Breast epithelium (tissue), 4 donors: ENCODE measurements at regions not wholly inside any gene's neighbourhood (a gene's known extent, or its start where the extent isn't known, plus 50 kb on each side); places are given as distances from the start of the nearest gene placed in this dataset.

Source experiments
- DNase-seq, 2 donors: peaks; one replicate each; pipeline ENCODE4 v3.0.0-alpha.2; 2019; ENCODE audit warnings: low spot score in 2 of 2
- H3K27ac ChIP-seq, 2 donors: fragments of 200-600 bp; sonication (generic) in 1 of 2; one replicate each; pipeline ENCODE4 v1.5.1; 2016 to 2019; ENCODE audit warnings: mild to moderate bottlenecking in 1 of 2
- H3K27me3 ChIP-seq, 2 donors: fragments of 200-600 bp; sonication (generic) in 1 of 2; one replicate each; pipeline versions ENCODE4 v1.5.1 to v1.6.0; 2017 to 2019; ENCODE audit warnings: control low read depth in 1 of 2, mild to moderate bottlenecking in 1 of 2
- H3K36me3 ChIP-seq: fragments of 200-600 bp; one replicate; pipeline ENCODE4 v1.5.1; 2019
- H3K4me1 ChIP-seq, 2 donors: fragments of 200-600 bp; sonication (generic); one replicate each; pipeline ENCODE4 v1.5.1; 2016 to 2019; ENCODE audit warnings: control low read depth in 1 of 2
- H3K4me3 ChIP-seq, 3 donors: fragments of 200-600 bp; sonication (generic); 1 replicate in 2 of 3; 2 replicates in 1 of 3; pipeline ENCODE4 v1.5.1; 2016 to 2019; ENCODE audit warnings: mild to moderate bottlenecking in 3 of 3, moderate library complexity in 2 of 3
- H3K9me3 ChIP-seq, 2 donors: fragments of 200-600 bp; sonication (generic) in 1 of 2; one replicate each; pipeline ENCODE4 v1.5.1; 2016 to 2019; ENCODE audit warnings: control low read depth in 1 of 2
- POLR2A ChIP-seq: fragments of 450-650 bp; IDR thresholded peaks from one replicate; pipeline ENCODE4 v1.6.1; 2016; ENCODE audit warnings: antibody characterized with exemption, mild to moderate bottlenecking, moderate library complexity
- POLR2AphosphoS5 ChIP-seq, 3 donors: sonication (generic); formaldehyde crosslinking; IDR thresholded peaks; one replicate each; pipeline ENCODE4 v1.6.1; 2017; ENCODE audit warnings: antibody characterized with exemption in 3 of 3
- intact Hi-C: fragments of 100-400 bp; cut with DNase I; formaldehyde crosslinking; loops from one replicate; pipeline ENCODE4 v1.15.1; 2023; ENCODE audit warnings: low total_unique reads
- TF ChIP-seq, protein P1 (sequence below), 3 donors: fragments of 450-650 bp; IDR thresholded peaks; one replicate each; pipeline ENCODE4 v1.5.1; 2016 to 2017; ENCODE audit warnings: antibody characterized with exemption in 3 of 3, mild to moderate bottlenecking in 3 of 3, moderate library complexity in 3 of 3

DNA sequence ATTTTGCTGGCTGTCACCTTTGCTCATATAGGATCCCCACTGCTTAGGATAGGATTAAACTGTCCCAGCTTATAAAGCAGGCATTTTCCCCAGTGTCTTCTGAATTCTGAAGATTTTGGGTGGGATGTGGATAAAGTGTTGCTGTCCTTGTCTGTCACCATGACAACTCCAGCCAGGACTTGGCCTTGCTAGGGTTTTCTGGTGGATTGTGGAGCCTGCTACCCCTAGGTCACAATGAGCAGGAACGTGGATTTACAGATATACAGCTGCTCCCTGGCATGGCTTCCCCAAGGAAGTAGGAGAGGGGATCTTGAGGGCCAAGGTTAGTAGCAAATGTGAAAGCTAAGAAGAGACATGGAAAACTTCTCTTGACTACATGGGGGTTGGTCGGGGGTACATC, 220.7 kb downstream of the WDR11 start:
- H3K9me3 ChIP-seq, result no peaks in the 10 kb centered on the region
- H3K36me3 ChIP-seq, result no peaks in the 10 kb centered on the region
- TF ChIP-seq POLR2A (no peak), POLR2AphosphoS5 (IDR thresholded peaks at IDR 0.05) (no peak)
- TF ChIP-seq, protein P1, sequence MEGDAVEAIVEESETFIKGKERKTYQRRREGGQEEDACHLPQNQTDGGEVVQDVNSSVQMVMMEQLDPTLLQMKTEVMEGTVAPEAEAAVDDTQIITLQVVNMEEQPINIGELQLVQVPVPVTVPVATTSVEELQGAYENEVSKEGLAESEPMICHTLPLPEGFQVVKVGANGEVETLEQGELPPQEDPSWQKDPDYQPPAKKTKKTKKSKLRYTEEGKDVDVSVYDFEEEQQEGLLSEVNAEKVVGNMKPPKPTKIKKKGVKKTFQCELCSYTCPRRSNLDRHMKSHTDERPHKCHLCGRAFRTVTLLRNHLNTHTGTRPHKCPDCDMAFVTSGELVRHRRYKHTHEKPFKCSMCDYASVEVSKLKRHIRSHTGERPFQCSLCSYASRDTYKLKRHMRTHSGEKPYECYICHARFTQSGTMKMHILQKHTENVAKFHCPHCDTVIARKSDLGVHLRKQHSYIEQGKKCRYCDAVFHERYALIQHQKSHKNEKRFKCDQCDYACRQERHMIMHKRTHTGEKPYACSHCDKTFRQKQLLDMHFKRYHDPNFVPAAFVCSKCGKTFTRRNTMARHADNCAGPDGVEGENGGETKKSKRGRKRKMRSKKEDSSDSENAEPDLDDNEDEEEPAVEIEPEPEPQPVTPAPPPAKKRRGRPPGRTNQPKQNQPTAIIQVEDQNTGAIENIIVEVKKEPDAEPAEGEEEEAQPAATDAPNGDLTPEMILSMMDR (IDR thresholded peaks at IDR 0.05), result no peak
- no peaks in the 10 kb centered on the region for H3K4me1 ChIP-seq
- H3K27me3 ChIP-seq, result no peaks in the 10 kb centered on the region
- no peak overlapping the region for H3K27ac ChIP-seq
- H3K4me3 ChIP-seq, result no peak overlapping the region
- intact Hi-C loops, result no loop called here
- DNase-seq, result no peak

DNA sequence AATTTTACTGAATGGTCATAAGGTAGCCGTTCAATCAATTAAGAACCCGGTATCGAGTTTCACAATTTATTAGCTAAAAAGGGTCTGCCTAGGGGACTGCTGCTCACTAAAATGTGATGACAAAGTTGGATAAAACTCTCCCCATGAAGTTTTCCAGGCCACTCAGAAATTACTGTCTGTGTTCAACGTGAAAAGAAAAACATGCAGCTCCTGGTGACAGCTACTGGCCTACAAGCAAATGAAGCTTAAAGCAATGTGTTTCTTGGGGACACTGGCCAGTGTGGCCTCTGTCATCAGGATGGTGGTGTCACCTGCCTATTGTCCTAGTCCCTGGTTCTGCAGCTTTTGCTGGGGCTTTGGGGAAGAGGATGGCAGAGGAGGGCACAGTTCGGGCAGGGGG, 222.6 kb downstream of the WDR11 start:
- Histone ChIP-seq H3K36me3 (no peaks in the 10 kb centered on the region), H3K9me3 (no peaks in the 10 kb centered on the region), H3K27me3 (peaks cover 0 to under 1% of the 10 kb centered on the region in 2 donors), H3K27ac (no peak overlapping the region), H3K4me1 (no peaks in the 10 kb centered on the region), H3K4me3 (no peak overlapping the region)
- intact Hi-C loops, result no loop called here
- DNase-seq, result no peak
- TF ChIP-seq POLR2AphosphoS5 (IDR thresholded peaks at IDR 0.05), result no peak

DNA sequence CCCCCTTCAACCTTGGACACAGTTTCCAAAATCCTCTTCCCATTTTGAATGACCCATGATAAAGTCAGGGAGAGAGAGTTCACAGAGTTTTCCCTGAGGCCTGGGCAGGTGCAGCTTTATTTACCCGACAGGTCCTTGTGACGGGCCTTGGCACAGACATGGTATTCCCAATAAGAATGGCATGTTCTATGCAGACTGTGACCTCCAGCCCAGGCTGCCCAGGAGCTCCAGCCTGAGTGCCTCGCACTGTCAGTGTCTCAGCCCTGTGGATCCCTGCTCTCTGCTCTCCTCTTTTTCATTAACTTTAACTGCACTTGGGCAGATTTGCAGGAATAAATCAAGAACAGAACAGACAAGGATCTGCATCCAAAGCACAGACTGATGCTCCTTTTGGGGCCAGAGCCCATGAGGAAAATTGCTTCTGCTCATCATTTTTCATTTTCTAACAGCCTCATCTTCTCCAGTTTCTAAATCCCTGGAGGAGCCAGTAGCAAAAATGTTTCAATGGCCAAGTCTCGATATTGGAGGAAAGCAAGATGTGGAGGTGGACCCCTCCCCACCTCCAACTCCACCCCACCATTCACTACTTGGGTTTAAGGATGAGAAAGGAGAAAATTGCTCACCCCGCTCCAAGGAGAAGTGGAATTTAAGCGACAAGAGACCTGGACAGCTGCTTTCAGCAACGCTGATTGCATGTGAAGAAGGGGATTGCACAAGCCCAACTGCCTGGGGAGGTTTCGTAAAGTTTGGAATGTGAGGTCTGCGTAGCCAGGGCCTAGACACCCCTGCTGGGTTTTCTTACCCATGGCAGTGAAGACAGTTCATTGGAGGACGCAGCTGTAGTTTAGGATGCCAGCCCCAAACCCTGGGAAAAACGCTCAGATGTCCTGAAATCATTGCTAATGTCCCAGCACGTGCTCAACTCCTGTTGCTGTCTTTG, 225.9 kb downstream of the WDR11 start:
- Histone ChIP-seq H3K36me3 (no peaks in the 10 kb centered on the region), H3K27me3 (peaks cover 0 to 3% of the 10 kb centered on the region in 2 donors), H3K4me1 (no peaks in the 10 kb centered on the region), H3K27ac (peak overlapping the region in 1 of 2 donors; percentile 19), H3K4me3 (no peak overlapping the region), H3K9me3 (no peaks in the 10 kb centered on the region)
- intact Hi-C loops, result loop anchor here (5.0 kb wide), 1 partner anchor 890 kb away; no protein-coding TSS in a partner anchor
- TF ChIP-seq, protein P1 (IDR thresholded peaks at IDR 0.05), result no peak
- no peak for TF ChIP-seq POLR2A
- peak in 1 of 3 donors; percentile 50 for TF ChIP-seq POLR2AphosphoS5 (IDR thresholded peaks at IDR 0.05)
- DNase-seq, result peak; percentile 62 to 70

DNA sequence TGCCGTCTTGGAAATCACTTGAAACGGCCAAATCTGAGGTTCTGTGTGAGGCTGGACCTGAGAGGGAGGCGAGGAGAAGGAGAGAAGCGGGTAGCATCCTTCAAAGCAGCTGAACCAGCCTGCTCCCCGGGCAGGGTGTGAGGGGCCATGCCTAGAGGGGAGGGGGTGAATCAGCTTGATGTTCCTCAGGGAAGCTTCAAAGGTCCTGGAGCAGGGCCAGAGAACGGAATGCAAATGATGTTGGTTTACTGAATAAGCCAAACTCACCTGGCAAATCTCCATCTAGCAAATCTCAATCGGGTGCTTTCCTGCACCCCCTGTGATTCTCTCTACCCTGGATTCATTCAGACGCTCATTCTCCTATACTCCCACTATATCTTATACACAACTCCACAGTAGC, 226.9 kb downstream of the WDR11 start:
- DNase-seq, result no peak
- no peak overlapping the region for H3K4me3 ChIP-seq
- peak overlapping the region in 1 of 2 donors; percentile 1 for H3K27ac ChIP-seq
- peaks cover 0 to 3% of the 10 kb centered on the region in 2 donors for H3K27me3 ChIP-seq
- intact Hi-C loops, result loop anchor here (5.0 kb wide), 1 partner anchor 891 kb away; no protein-coding TSS in a partner anchor
- no peaks in the 10 kb centered on the region for H3K36me3 ChIP-seq
- TF ChIP-seq POLR2A, result no peak
- TF ChIP-seq POLR2AphosphoS5 (IDR thresholded peaks at IDR 0.05), result no peak
- TF ChIP-seq, protein P1 (IDR thresholded peaks at IDR 0.05), result no peak
- no peaks in the 10 kb centered on the region for H3K9me3 ChIP-seq
- no peaks in the 10 kb centered on the region for H3K4me1 ChIP-seq

DNA sequence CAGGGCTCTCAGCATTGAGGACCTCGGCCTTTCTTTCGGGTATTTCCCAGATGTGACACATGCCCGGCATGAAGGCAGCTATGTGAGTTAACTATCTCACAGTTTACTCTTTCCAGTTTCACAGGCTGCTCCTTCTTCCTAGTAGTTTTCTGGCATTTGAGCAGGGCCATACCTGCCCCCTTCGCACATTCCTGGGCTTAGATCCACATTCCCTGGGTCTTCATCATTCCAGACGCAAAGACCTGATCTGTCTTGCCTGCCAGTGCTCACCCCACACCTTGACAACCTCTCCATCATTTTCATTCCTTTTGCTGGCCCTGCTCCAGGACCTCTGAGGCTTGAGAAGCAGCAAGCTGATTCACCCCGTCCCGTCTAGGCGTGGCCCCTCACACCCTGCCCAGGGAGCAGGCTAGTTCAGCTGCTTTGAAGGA, 227.5 kb downstream of the WDR11 start:
- peak in 1 of 2 donors; percentile 74 for DNase-seq
- no peak for TF ChIP-seq POLR2A
- TF ChIP-seq, protein P1 (IDR thresholded peaks at IDR 0.05), result no peak
- no peak for TF ChIP-seq POLR2AphosphoS5 (IDR thresholded peaks at IDR 0.05)
- Histone ChIP-seq H3K27me3 (peaks cover 0 to 3% of the 10 kb centered on the region in 2 donors), H3K36me3 (no peaks in the 10 kb centered on the region), H3K9me3 (no peaks in the 10 kb centered on the region), H3K4me3 (no peak overlapping the region), H3K4me1 (no peaks in the 10 kb centered on the region), H3K27ac (peak overlapping the region in 1 of 2 donors; percentile 1)
- intact Hi-C loops, result loop anchor here (5.0 kb wide), 1 partner anchor 891 kb away; no protein-coding TSS in a partner anchor
